Neuronal stem cell (in vitro differentiated cells): ENCODE measurements at regions not wholly inside any gene's neighbourhood (a gene's known extent, or its start where the extent isn't known, plus 50 kb on each side); places are given as distances from the start of the nearest gene placed in this dataset.

Experiments
- DNase-seq: peaks from one replicate; pipeline ENCODE4 v3.0.0-alpha.2; 2013; ENCODE audit warnings: low spot score
- H2AFZ ChIP-seq: one replicate; pipeline ENCODE4 v1.6.1; 2013; ENCODE audit warnings: mild to moderate bottlenecking, low read length, inconsistent platforms
- H2AK5ac ChIP-seq: 2 replicates; pipeline ENCODE4 v1.6.1; 2013; ENCODE audit warnings: low read depth, mild to moderate bottlenecking, inconsistent platforms, low read length, moderate library complexity, mixed read lengths
- H2BK120ac ChIP-seq: 2 replicates; pipeline ENCODE4 v1.6.1; 2013; ENCODE audit warnings: low read depth, mild to moderate bottlenecking, inconsistent platforms, low read length, moderate library complexity, mixed read lengths
- H2BK12ac ChIP-seq: one replicate; pipeline ENCODE4 v1.6.1; 2013; ENCODE audit warnings: low read length, inconsistent platforms
- H2BK15ac ChIP-seq: 2 replicates; pipeline ENCODE4 v1.6.1; 2013; ENCODE audit warnings: mild to moderate bottlenecking, low read length, inconsistent platforms, mixed read lengths
- H2BK5ac ChIP-seq: one replicate; pipeline ENCODE4 v1.6.1; 2013; ENCODE audit warnings: inconsistent platforms, mild to moderate bottlenecking, low read length, moderate library complexity
- H3K14ac ChIP-seq: one replicate; pipeline ENCODE4 v1.6.1; 2013; ENCODE audit warnings: low read length, inconsistent platforms
- H3K18ac ChIP-seq: 2 replicates; pipeline ENCODE4 v1.6.1; 2013; ENCODE audit warnings: low read length, inconsistent platforms
- H3K23ac ChIP-seq: 2 replicates; pipeline ENCODE4 v1.6.1; 2013; ENCODE audit warnings: low read depth, mild to moderate bottlenecking, mixed read lengths, low read length, inconsistent platforms; ENCODE audit not compliant: poor library complexity
- H3K27ac ChIP-seq: replicated peaks from 3 replicates; pipeline ENCODE4 v1.5.1; 2013; ENCODE audit warnings: low read length, inconsistent platforms
- H3K27me3 ChIP-seq, 3 experiments: 2 replicates each; pipeline ENCODE4 v1.6.1; 2013; ENCODE audit warnings: low read length in 3 of 3, mild to moderate bottlenecking in 2 of 3, inconsistent platforms in 1 of 3, low read depth in 1 of 3, mixed read lengths in 1 of 3, moderate library complexity in 1 of 3; ENCODE audit not compliant: control insufficient read depth in 3 of 3, insufficient read depth in 3 of 3
- H3K36me3 ChIP-seq, 2 donors: replicated peaks in 1 of 2; 2 replicates each; pipeline ENCODE4 v1.6.1; 2013; ENCODE audit warnings: low read length in 2 of 2; ENCODE audit not compliant: control insufficient read depth in 2 of 2, insufficient read depth in 2 of 2
- H3K4ac ChIP-seq: 2 replicates; pipeline ENCODE4 v1.6.1; 2013; ENCODE audit warnings: inconsistent platforms, mild to moderate bottlenecking, low read length, moderate library complexity
- H3K4me1 ChIP-seq, 2 donors: 1 replicate in 1 of 2; 2 replicates in 1 of 2; pipeline ENCODE4 v1.6.1; 2013; ENCODE audit warnings: low read length in 2 of 2, low read depth in 1 of 2; ENCODE audit not compliant: control insufficient read depth in 2 of 2, insufficient read depth in 1 of 2
- H3K4me2 ChIP-seq: one replicate; pipeline ENCODE4 v1.6.1; 2013; ENCODE audit warnings: mild to moderate bottlenecking, low read length, inconsistent platforms; ENCODE audit not compliant: insufficient read depth, poor library complexity, severe bottlenecking
- H3K4me3 ChIP-seq, 2 donors: 2 replicates each; pipeline ENCODE4 v1.5.1; 2013; ENCODE audit warnings: low read length in 2 of 2, mild to moderate bottlenecking in 2 of 2, inconsistent platforms in 1 of 2, moderate library complexity in 1 of 2
- H3K79me1 ChIP-seq: one replicate; pipeline ENCODE4 v1.6.1; 2013; ENCODE audit warnings: low read depth, mild to moderate bottlenecking, inconsistent platforms, low read length, moderate library complexity
- H3K9ac ChIP-seq: one replicate; pipeline ENCODE4 v1.6.1; 2013; ENCODE audit warnings: mild to moderate bottlenecking, low read depth, low read length, inconsistent platforms; ENCODE audit not compliant: poor library complexity
- H3K9me3 ChIP-seq, 2 donors: replicated peaks in 1 of 2; 2 replicates each; pipeline versions ENCODE3 to v1.6.1; 2013; ENCODE audit warnings: low read length in 2 of 2, mild to moderate bottlenecking in 2 of 2, inconsistent platforms in 1 of 2, low read depth in 1 of 2, mixed read lengths in 1 of 2, moderate library complexity in 1 of 2; ENCODE audit not compliant: control insufficient read depth in 2 of 2, insufficient read depth in 1 of 2
- H4K8ac ChIP-seq: one replicate; pipeline ENCODE4 v1.6.1; 2013; ENCODE audit warnings: low read depth, mild to moderate bottlenecking, inconsistent platforms, low read length, moderate library complexity
- H4K91ac ChIP-seq: one replicate; pipeline ENCODE4 v1.6.1; 2013; ENCODE audit warnings: low read length, low read depth, mild to moderate bottlenecking, inconsistent platforms; ENCODE audit not compliant: poor library complexity
- WGBS, 2 donors: extraction: QIAGEN DNeasy Blood & Tissue Kit; methylation state at CpG; one replicate each; pipeline ENCODE4 v1.1.7; 2013; ENCODE audit warnings: missing lambda C conversion rate in 2 of 2, mixed read lengths in 1 of 2; ENCODE audit not compliant: insufficient read length in 2 of 2, insufficient replicate concordance in 1 of 2; ENCODE audit errors: extremely low coverage in 2 of 2; 5-methylcytosine and 5-hydroxymethylcytosine counted together

DNA sequence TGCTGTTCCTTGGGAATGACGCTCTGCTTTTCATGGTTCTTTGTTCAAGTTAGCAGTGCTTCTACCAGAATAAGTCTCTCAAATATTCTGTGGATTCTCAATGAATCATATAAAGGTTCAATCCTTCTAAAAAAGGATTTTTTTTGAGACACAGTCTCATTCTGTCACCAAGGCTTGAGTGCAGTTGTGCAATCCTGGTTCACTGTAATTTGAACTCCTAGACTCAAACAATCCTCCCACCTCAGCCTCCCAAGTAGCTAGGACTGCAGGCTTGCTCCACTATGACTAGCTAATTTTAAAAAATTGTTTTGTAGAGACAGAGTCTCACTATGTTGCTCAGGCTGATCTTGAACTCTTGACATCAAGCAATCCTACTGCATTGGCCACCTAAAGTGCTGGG is 64.9 kb upstream of the RELN start:
- H2BK15ac ChIP-seq: no peak overlapping the region
- H4K91ac ChIP-seq: no peak overlapping the region
- H2BK12ac ChIP-seq: no peak overlapping the region
- no peak for DNase-seq
- H3K4ac ChIP-seq: no peak overlapping the region
- H3K27ac ChIP-seq: no peak overlapping the region
- H3K4me1 ChIP-seq: no peaks in the 10 kb centered on the region
- no peak overlapping the region for H3K4me2 ChIP-seq
- no peak overlapping the region for H3K9ac ChIP-seq
- no peaks in the 10 kb centered on the region for H3K79me1 ChIP-seq
- no peak overlapping the region for H2AK5ac ChIP-seq
- H3K14ac ChIP-seq: no peak overlapping the region
- H3K36me3 ChIP-seq: no peaks in the 10 kb centered on the region
- H2BK120ac ChIP-seq: no peak overlapping the region
- no peak overlapping the region for H2AFZ ChIP-seq
- WGBS, 2 donors: no CpG with 5 or more reads among the region's 1 CpG
- no peaks in the 10 kb centered on the region for H3K27me3 ChIP-seq
- H2BK5ac ChIP-seq: no peak overlapping the region
- H3K18ac ChIP-seq: no peak overlapping the region
- H3K4me3 ChIP-seq: no peak overlapping the region
- no peak overlapping the region for H4K8ac ChIP-seq
- no peaks in the 10 kb centered on the region for H3K9me3 ChIP-seq
- no peak overlapping the region for H3K23ac ChIP-seq

DNA sequence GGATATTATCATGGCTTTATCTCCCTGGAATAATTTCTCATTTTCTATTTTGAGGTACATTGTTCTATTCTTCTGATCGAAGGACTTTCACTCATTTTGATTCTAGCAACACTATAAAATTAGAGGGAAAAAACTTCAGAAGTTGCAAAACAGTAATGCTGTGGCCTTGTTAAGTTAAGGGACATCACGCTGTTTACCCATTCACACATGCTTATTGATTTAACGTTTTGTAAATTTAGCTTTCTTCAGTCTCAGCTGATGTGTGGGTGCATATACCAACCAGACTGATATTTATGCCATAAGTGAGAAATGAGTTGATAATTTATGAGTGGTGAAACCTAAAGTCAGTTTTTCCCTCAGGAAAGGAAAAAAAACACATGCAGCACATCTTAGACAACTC is 63.5 kb upstream of the RELN start:
- H4K8ac ChIP-seq: no peak overlapping the region
- DNase-seq: no peak
- no peak overlapping the region for H2AK5ac ChIP-seq
- H3K27me3 ChIP-seq: no peaks in the 10 kb centered on the region
- H4K91ac ChIP-seq: no peak overlapping the region
- no peak overlapping the region for H2AFZ ChIP-seq
- H3K4ac ChIP-seq: no peak overlapping the region
- no peaks in the 10 kb centered on the region for H3K79me1 ChIP-seq
- peaks cover 0 to 2% of the 10 kb centered on the region in 2 donors for H3K4me1 ChIP-seq
- H3K4me3 ChIP-seq: no peak overlapping the region
- no peaks in the 10 kb centered on the region for H3K9me3 ChIP-seq
- H3K18ac ChIP-seq: no peak overlapping the region
- H2BK15ac ChIP-seq: no peak overlapping the region
- H3K36me3 ChIP-seq: no peaks in the 10 kb centered on the region
- H2BK5ac ChIP-seq: no peak overlapping the region
- H3K14ac ChIP-seq: no peak overlapping the region
- no peak overlapping the region for H3K23ac ChIP-seq
- no peak overlapping the region for H3K27ac ChIP-seq
- no peak overlapping the region for H3K9ac ChIP-seq
- no peak overlapping the region for H3K4me2 ChIP-seq
- no peak overlapping the region for H2BK120ac ChIP-seq
- WGBS, 2 donors: no CpG with 5 or more reads among the region's 3 CpGs
- no peak overlapping the region for H2BK12ac ChIP-seq

DNA sequence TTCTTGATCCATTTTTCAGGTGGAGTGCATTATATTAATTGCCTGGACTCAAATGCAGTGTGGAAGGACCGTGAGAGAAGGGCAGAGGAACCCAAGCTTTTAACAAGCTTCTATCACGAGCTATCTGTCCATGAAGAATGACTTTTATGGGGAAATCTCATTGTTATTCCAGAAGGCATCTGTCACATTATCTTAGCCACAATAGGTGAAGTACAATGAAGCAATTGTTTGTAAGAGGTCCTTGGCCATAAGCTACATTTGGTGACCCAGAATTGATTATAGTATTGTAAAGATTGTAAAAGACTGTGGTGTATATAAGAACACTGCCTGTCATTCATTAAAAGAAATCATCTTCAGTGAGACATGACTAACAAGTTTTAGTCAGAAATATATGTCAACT is 58.6 kb upstream of the RELN start:
- Histone ChIP-seq H3K79me1 (no peaks in the 10 kb centered on the region), H4K91ac (no peak overlapping the region), H3K9ac (no peak overlapping the region), H2AFZ (no peak overlapping the region), H3K18ac (no peak overlapping the region), H3K27me3 (no peaks in the 10 kb centered on the region), H4K8ac (no peak overlapping the region), H2BK5ac (no peak overlapping the region), H3K4me1 (peaks cover 0 to 3% of the 10 kb centered on the region in 2 donors), H2AK5ac (no peak overlapping the region), H3K36me3 (no peaks in the 10 kb centered on the region), H3K4me2 (no peak overlapping the region), H3K27ac (no peak overlapping the region), H2BK15ac (no peak overlapping the region), H2BK120ac (no peak overlapping the region), H3K9me3 (no peaks in the 10 kb centered on the region), H3K14ac (no peak overlapping the region), H3K23ac (no peak overlapping the region), H2BK12ac (no peak overlapping the region), H3K4me3 (no peak overlapping the region), H3K4ac (no peak overlapping the region)
- WGBS, 2 donors: no CpG with 5 or more reads among the region's 2 CpGs
- DNase-seq: no peak

DNA sequence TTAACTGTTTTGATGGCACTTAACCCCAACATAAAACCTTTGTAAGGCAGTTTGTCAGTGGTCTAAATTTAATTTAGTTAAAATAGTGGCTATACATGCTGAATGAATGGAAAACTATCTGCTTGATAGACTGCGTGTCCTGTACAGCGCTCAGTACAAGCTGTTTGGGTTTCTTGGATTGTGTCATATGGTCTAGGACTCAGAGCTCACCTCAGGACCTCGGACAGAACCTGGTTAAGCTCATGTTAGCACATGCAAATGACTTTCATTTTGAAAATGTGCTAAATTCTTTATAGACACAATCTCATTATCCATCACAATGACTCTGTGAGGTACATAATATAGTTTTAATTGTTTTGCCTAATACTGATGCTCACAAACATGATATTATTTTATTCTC is 55.7 kb upstream of the RELN start:
- no peak for DNase-seq
- Histone ChIP-seq H3K4me1 (peaks cover 0 to 3% of the 10 kb centered on the region in 2 donors), H4K91ac (no peak overlapping the region), H2BK5ac (no peak overlapping the region), H2BK12ac (no peak overlapping the region), H3K18ac (no peak overlapping the region), H3K9ac (no peak overlapping the region), H3K27me3 (no peaks in the 10 kb centered on the region), H3K27ac (no peak overlapping the region), H3K36me3 (no peaks in the 10 kb centered on the region), H3K14ac (no peak overlapping the region), H3K23ac (no peak overlapping the region), H3K79me1 (no peaks in the 10 kb centered on the region), H2BK120ac (no peak overlapping the region), H2AK5ac (no peak overlapping the region), H2AFZ (no peak overlapping the region), H4K8ac (no peak overlapping the region), H3K4ac (no peak overlapping the region), H3K9me3 (no peaks in the 10 kb centered on the region), H2BK15ac (no peak overlapping the region), H3K4me2 (no peak overlapping the region), H3K4me3 (no peak overlapping the region)
- whole genome bisulfite sequencing, 2 donors: no CpG with 5 or more reads among the region's 3 CpGs
